Rectal smooth muscle tissue (tissue), 1 donor: ENCODE measurements at regions not wholly inside any gene's neighbourhood (a gene's known extent, or its start where the extent isn't known, plus 50 kb on each side); places are given as distances from the start of the nearest gene placed in this dataset.

Experiments
- H3K27ac ChIP-seq: one replicate; pipeline ENCODE4 v1.7.0; 2013; ENCODE audit warnings: low read depth, low read length, inconsistent platforms
- H3K27me3 ChIP-seq: one replicate; pipeline ENCODE4 v1.7.0; 2013; ENCODE audit warnings: low read length; ENCODE audit not compliant: control insufficient read depth, insufficient read depth
- H3K36me3 ChIP-seq: one replicate; pipeline ENCODE4 v1.7.0; 2013; ENCODE audit warnings: low read length; ENCODE audit not compliant: control insufficient read depth, insufficient read depth
- H3K4me1 ChIP-seq: one replicate; pipeline ENCODE4 v1.7.0; 2013; ENCODE audit warnings: low read length; ENCODE audit not compliant: control insufficient read depth, insufficient read depth
- H3K4me3 ChIP-seq: one replicate; pipeline ENCODE4 v1.7.0; 2013; ENCODE audit warnings: low read length
- H3K9ac ChIP-seq: one replicate; pipeline ENCODE4 v1.7.0; 2013; ENCODE audit warnings: low read length

GRCh38 chr7:17233603-17234002 lies 64.8 kb upstream of the AHR start:
- H3K27me3 ChIP-seq: no peaks in the 10 kb centered on the region
- H3K27ac ChIP-seq: no peak overlapping the region
- no peaks in the 10 kb centered on the region for H3K4me1 ChIP-seq
- H3K36me3 ChIP-seq: no peaks in the 10 kb centered on the region
- no peak overlapping the region for H3K9ac ChIP-seq
- H3K4me3 ChIP-seq: no peak overlapping the region

GRCh38 chr7:17234030-17234397 lies 64.4 kb upstream of the AHR start:
- Histone ChIP-seq H3K36me3 (no peaks in the 10 kb centered on the region), H3K4me1 (no peaks in the 10 kb centered on the region), H3K4me3 (no peak overlapping the region), H3K27ac (peak overlapping the region; percentile 25), H3K27me3 (no peaks in the 10 kb centered on the region), H3K9ac (no peak overlapping the region)

GRCh38 chr7:17234398-17235031 lies 63.9 kb upstream of the AHR start:
- Histone ChIP-seq H3K27me3 (no peaks in the 10 kb centered on the region), H3K4me1 (no peaks in the 10 kb centered on the region), H3K4me3 (no peak overlapping the region), H3K27ac (peak overlapping the region; percentile 25), H3K36me3 (no peaks in the 10 kb centered on the region), H3K9ac (no peak overlapping the region)

- H3K27me3 ChIP-seq: no peaks in the 10 kb centered on the region
- no peak overlapping the region for H3K4me3 ChIP-seq
- H3K27ac ChIP-seq: no peak overlapping the region
- H3K36me3 ChIP-seq: no peaks in the 10 kb centered on the region
- H3K4me1 ChIP-seq: no peaks in the 10 kb centered on the region
- no peak overlapping the region for H3K9ac ChIP-seq
Measured at GRCh38 chr7:17236171-17236570, 62.3 kb upstream of the AHR start.

- no peaks in the 10 kb centered on the region for H3K36me3 ChIP-seq
- H3K9ac ChIP-seq: no peak overlapping the region
- no peaks in the 10 kb centered on the region for H3K4me1 ChIP-seq
- H3K27ac ChIP-seq: no peak overlapping the region
- H3K27me3 ChIP-seq: no peaks in the 10 kb centered on the region
- no peak overlapping the region for H3K4me3 ChIP-seq
Measured at GRCh38 chr7:17236603-17237002, 61.8 kb upstream of the AHR start.

GRCh38 chr7:17239046-17239445 lies 59.4 kb upstream of the AHR start:
- H3K27me3 ChIP-seq: no peaks in the 10 kb centered on the region
- no peak overlapping the region for H3K9ac ChIP-seq
- no peaks in the 10 kb centered on the region for H3K4me1 ChIP-seq
- H3K4me3 ChIP-seq: no peak overlapping the region
- H3K36me3 ChIP-seq: no peaks in the 10 kb centered on the region
- H3K27ac ChIP-seq: no peak overlapping the region

- H3K27ac ChIP-seq: no peak overlapping the region
- no peak overlapping the region for H3K9ac ChIP-seq
- no peaks in the 10 kb centered on the region for H3K27me3 ChIP-seq
- H3K4me3 ChIP-seq: no peak overlapping the region
- H3K4me1 ChIP-seq: no peaks in the 10 kb centered on the region
- H3K36me3 ChIP-seq: no peaks in the 10 kb centered on the region
Measured at GRCh38 chr7:17239683-17240521, 58.5 kb upstream of the AHR start.

- Histone ChIP-seq H3K27me3 (no peaks in the 10 kb centered on the region), H3K4me1 (no peaks in the 10 kb centered on the region), H3K4me3 (no peak overlapping the region), H3K36me3 (no peaks in the 10 kb centered on the region), H3K9ac (no peak overlapping the region), H3K27ac (no peak overlapping the region)
Measured at GRCh38 chr7:17242504-17242903, 55.9 kb upstream of the AHR start.

GRCh38 chr7:17244786-17245185 lies 53.7 kb upstream of the AHR start:
- Histone ChIP-seq H3K36me3 (no peaks in the 10 kb centered on the region), H3K27me3 (no peaks in the 10 kb centered on the region), H3K4me1 (no peaks in the 10 kb centered on the region), H3K9ac (no peak overlapping the region), H3K27ac (no peak overlapping the region), H3K4me3 (no peak overlapping the region)

- Histone ChIP-seq H3K27ac (no peak overlapping the region), H3K4me3 (no peak overlapping the region), H3K36me3 (no peaks in the 10 kb centered on the region), H3K27me3 (no peaks in the 10 kb centered on the region), H3K4me1 (no peaks in the 10 kb centered on the region), H3K9ac (no peak overlapping the region)
Measured at GRCh38 chr7:17247357-17247756, 51.1 kb upstream of the AHR start.

GRCh38 chr7:17248527-17248926 lies 49.9 kb upstream of the AHR start:
- no peak overlapping the region for H3K9ac ChIP-seq
- H3K27ac ChIP-seq: no peak overlapping the region
- H3K4me3 ChIP-seq: no peak overlapping the region
- no peaks in the 10 kb centered on the region for H3K36me3 ChIP-seq
- H3K4me1 ChIP-seq: no peaks in the 10 kb centered on the region
- no peaks in the 10 kb centered on the region for H3K27me3 ChIP-seq
